ENCODE measurements at regions not wholly inside any gene's neighbourhood (a gene's known extent, or its start where the extent isn't known, plus 50 kb on each side); places are given as distances from the start of the nearest gene placed in this dataset.
"Not testable (repeated sequence)": the region's sequence is repeated elsewhere in the genome, so short reads cannot be mapped to it uniquely, and the experiment has no call there.

DNA sequence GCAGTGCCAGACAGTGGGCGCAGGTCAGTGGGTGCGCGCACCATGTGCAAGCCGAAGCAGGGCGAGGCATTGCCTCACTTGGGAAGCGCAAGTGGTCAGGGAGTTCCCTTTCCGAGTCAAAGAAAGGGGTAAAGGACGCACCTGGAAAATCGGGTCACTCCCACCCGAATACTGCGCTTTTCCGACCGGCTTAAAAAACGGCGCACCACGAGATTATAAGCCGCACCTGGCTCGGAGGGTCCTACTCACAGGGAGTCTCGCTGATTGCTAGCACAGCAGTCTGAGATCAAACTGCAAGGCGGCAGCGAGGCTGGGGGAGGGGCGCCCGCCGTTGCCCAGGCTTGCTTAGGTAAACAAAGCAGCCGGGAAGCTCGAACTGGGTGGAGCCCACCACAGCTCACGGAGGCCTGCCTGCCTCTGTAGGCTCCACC lies 77.9 kb downstream of the NR4A2 start:
- H3K4me3 ChIP-seq (ENCODE audit: low read depth, low read length); DNase-seq (ENCODE audit: extremely low spot score); H3K4me1 ChIP-seq (ENCODE audit: insufficient read depth); H3K27ac ChIP-seq (ENCODE audit: low read depth); H3K36me3 ChIP-seq (ENCODE audit: insufficient read depth): not testable (repeated sequence)
- 59% methylated on average over 27 of the region's 27 CpGs for WGBS

DNA sequence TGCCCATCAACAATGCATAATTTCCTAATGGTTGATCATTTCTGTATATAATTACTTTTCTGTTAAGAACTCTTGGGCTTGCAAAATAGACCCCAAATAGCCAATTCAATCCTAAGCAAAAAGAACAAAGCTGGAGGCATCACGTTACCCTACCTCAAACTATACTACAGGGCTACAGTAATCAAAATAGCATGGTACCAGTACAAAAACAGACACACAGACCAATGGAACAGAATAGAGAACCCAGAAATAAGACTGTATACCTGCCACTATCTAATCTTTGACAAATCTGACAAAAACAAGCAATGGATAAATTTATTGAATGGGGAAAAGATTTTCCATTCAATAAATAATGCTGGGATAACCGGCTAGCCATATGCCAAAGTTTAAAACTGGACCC lies 78.8 kb downstream of the NR4A2 start:
- no peak for DNase-seq (ENCODE audit: extremely low spot score)
- no peak overlapping the region for H3K4me3 ChIP-seq (ENCODE audit: low read depth, low read length)
- 74% methylated on average over 2 of the region's 2 CpGs for WGBS
- no peak overlapping the region for H3K27ac ChIP-seq (ENCODE audit: low read depth)
- H3K36me3 ChIP-seq (ENCODE audit: insufficient read depth) = no peaks in the 10 kb centered on the region
- no peaks in the 10 kb centered on the region for H3K4me1 ChIP-seq (ENCODE audit: insufficient read depth)

DNA sequence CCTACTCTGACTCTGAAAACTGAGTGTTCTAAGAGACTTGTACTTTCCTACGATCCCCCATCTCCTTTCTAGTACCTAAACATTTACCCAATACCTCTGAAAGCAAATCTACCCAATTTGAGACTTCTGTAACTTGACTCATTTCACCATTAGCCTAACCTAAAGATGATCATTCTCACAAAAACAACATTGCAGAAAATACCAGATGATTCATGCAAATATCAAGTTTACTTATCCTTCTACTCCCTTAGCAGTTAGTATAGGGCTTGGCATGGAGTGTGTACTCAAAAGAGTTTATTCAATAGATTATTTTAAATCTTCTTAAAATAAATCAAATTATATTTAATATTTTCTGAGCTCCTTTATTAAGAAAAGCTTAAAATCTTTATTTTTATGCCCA lies 89.6 kb downstream of the NR4A2 start:
- H3K27ac ChIP-seq (ENCODE audit: low read depth) = no peak overlapping the region

DNA sequence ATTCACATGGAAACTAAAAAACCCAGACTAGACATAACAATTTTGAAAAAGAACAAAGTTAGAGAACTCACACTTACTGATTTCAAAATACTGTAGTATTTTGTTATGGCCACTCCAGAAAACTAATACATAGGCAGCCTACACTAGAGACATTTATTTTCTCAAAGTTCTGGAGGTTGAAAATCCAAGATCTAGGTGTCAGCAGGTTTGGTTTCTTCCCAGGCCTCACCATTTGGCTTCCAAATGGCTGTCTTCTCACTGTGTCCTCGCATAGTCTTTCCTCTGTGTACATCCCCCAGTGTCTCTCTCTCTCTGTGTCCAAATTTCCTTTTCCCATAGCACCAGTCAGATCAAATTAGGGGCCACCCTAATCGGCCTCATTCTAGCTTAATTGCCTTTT lies 95.0 kb downstream of the NR4A2 start:
- Histone ChIP-seq H3K4me3 (ENCODE audit: low read depth, low read length) (no peak overlapping the region), H3K36me3 (ENCODE audit: insufficient read depth) (no peaks in the 10 kb centered on the region), H3K27ac (ENCODE audit: low read depth) (no peak overlapping the region), H3K4me1 (ENCODE audit: insufficient read depth) (no peaks in the 10 kb centered on the region)
- WGBS = 66% methylated on average over 2 of the region's 2 CpGs
- DNase-seq (ENCODE audit: extremely low spot score) = no peak

More for the DNA sequence above, 89.6 kb downstream of the NR4A2 start:
- no peaks in the 10 kb centered on the region for H3K36me3 ChIP-seq (ENCODE audit: insufficient read depth)
- whole genome bisulfite sequencing = 65% methylated on average over 1 of the region's 1 CpG
- DNase-seq (ENCODE audit: extremely low spot score) = no peak
- H3K4me3 ChIP-seq (ENCODE audit: low read depth, low read length) = no peak overlapping the region
- H3K4me1 ChIP-seq (ENCODE audit: insufficient read depth) = no peaks in the 10 kb centered on the region

DNA sequence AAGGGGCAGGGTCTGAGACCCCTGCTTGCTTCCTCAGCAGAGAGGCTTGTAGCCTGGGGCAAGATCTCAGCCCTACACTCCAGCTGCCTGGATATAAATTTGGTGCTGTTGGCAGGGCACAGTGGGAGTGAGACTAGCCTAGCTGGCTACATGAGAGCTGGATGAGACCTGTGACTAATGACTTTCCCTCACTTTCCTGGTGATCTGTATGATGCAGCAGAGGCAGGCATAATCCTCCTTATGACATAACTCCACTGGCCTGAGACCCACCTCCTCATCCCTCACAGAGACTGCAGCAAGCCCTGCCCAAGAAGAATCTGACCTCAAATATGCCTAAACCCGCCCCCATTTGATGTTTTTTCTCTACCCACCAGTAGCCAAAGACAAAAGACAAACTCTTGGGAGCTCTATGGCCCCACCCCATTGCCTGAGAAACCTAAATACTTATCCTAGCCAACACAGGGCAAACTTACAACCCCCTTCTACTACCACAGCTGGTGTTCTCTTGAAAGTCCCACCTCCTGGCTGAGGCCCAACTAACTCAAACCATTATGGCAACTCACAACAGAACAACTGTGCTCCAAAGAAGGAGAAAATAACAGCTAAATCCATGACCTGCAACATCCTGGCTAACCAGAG lies 102.7 kb downstream of the NR4A2 start:
- DNase-seq (ENCODE audit: extremely low spot score) = no peak
- H3K27ac ChIP-seq (ENCODE audit: low read depth) = no peak overlapping the region
- 49% methylated on average over 1 of the region's 1 CpG for WGBS
- H3K4me1 ChIP-seq (ENCODE audit: insufficient read depth) = no peaks in the 10 kb centered on the region
- no peak overlapping the region for H3K4me3 ChIP-seq (ENCODE audit: low read depth, low read length)
- no peaks in the 10 kb centered on the region for H3K36me3 ChIP-seq (ENCODE audit: insufficient read depth)

DNA sequence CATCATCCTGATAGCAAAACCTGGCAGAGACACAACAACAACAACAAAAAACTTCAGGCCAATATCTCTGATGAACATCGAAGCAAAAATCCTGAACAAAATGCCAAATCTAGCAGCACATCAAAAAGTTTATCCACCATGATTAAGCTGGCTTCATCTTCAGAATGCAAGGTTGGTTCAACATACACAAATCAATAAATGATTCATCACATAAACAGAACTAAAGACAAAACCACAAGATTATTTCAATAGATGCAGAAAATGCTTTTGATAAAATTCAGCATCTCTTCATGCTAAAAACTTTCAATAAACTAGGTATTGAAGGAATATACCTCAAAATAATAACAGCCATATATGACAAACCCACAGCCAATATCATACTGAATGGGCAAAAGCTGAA lies 109.2 kb downstream of the NR4A2 start:
- H3K36me3 ChIP-seq (ENCODE audit: insufficient read depth); H3K4me1 ChIP-seq (ENCODE audit: insufficient read depth); DNase-seq (ENCODE audit: extremely low spot score); H3K27ac ChIP-seq (ENCODE audit: low read depth); H3K4me3 ChIP-seq (ENCODE audit: low read depth, low read length): not testable (repeated sequence)
- 65% methylated on average over 1 of the region's 1 CpG for WGBS

DNA sequence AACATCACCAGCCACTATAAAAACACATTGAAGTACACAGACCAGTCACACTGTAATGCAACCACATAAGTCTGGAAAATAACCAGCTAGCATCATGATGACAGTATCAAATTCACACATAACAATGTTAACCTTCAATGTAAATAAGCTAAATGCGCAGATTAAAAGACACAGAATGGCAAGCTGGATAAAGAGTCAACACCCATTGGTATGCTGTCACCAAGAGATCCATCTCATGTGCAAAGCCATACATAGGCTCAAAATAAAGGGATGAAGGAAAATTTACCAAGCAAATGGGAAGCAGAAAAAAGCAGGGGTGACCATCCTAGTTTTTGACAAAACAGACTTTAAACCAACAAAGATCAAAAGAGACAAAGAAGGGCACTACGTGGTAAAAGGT lies 110.8 kb downstream of the NR4A2 start:
- H3K36me3 ChIP-seq (ENCODE audit: insufficient read depth) = no peaks in the 10 kb centered on the region
- DNase-seq (ENCODE audit: extremely low spot score) = no peak
- 74% methylated on average over 2 of the region's 2 CpGs for WGBS
- H3K27ac ChIP-seq (ENCODE audit: low read depth) = no peak overlapping the region
- H3K4me1 ChIP-seq (ENCODE audit: insufficient read depth) = no peaks in the 10 kb centered on the region
- H3K4me3 ChIP-seq (ENCODE audit: low read depth, low read length) = no peak overlapping the region

DNA sequence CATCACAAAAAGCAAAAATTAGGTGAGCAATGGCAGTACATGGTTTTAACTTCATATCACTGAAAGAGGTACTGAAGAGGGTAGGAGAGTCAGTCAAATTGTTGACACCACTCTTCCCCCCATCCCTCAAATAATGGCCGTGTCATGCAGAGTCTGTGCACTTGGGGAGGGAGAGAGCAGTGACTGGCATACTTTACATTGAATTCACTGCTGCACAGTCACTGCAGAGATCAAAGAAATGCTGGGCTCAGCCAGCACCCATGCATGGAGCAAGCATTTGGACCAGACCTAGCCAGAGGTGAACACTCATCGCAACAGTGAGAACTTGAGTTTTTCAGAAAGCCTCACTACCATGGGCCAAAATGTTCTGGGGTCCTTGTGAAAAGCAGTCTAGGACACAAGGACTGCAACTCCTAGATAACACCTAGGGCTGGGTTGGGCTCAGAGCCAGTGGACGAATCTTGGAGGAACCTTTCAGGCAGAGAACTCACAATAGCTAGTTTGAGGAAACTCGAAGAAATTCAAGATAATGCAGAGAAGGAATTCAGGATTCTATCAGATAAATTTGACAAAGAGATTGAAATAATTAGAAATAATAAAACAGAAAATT lies 112.9 kb downstream of the NR4A2 start:
- no peaks in the 10 kb centered on the region for H3K36me3 ChIP-seq (ENCODE audit: insufficient read depth)
- no peaks in the 10 kb centered on the region for H3K4me1 ChIP-seq (ENCODE audit: insufficient read depth)
- no peak overlapping the region for H3K27ac ChIP-seq (ENCODE audit: low read depth)
- H3K4me3 ChIP-seq (ENCODE audit: low read depth, low read length) = no peak overlapping the region
- no peak for DNase-seq (ENCODE audit: extremely low spot score)
- WGBS = 80% methylated on average over 4 of the region's 4 CpGs

DNA sequence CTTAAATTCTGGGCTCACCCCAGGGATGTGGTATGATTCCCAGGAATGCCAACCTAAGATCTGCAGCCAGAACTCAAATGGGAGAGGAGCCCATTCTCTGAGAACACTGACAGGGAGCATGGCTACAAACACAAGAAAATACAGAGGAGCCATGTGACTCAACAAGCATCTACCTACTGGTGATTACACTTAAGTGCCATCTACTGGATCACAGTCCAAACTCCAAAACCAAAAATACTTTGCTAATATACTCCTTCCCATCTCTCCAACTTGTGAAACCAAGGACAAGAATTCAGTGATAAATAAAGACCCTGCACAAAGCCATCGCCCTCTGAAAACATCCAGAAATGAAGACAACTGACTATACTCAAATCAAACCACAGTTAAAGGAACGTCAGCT lies 116.9 kb downstream of the NR4A2 start:
- Histone ChIP-seq H3K4me3 (ENCODE audit: low read depth, low read length) (no peak overlapping the region), H3K4me1 (ENCODE audit: insufficient read depth) (no peaks in the 10 kb centered on the region), H3K36me3 (ENCODE audit: insufficient read depth) (no peaks in the 10 kb centered on the region), H3K27ac (ENCODE audit: low read depth) (no peak overlapping the region)
- DNase-seq (ENCODE audit: extremely low spot score) = no peak
- WGBS = 51% methylated on average over 2 of the region's 2 CpGs

DNA sequence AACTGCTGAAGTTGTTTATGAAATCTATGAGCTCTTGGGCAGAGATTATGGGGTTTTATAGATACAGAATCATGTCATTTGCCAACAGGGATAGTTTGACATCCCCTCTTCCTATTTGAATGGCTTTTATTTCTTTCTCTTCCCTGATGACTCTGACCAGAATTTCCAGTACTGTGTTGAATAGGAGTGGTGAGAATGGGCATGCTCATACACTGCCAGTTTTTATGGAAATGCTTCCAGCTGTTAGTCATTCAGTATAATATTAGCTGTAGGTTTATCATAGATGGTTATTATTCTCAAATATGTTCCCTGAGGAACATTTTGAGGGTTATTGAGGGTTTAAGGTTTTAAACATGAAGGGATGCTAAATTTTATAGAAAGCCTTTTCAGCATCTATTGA lies 121.2 kb downstream of the NR4A2 start:
- Histone ChIP-seq H3K36me3 (ENCODE audit: insufficient read depth) (no peaks in the 10 kb centered on the region), H3K4me1 (ENCODE audit: insufficient read depth) (no peaks in the 10 kb centered on the region), H3K4me3 (ENCODE audit: low read depth, low read length) (no peak overlapping the region), H3K27ac (ENCODE audit: low read depth) (no peak overlapping the region)
- no peak for DNase-seq (ENCODE audit: extremely low spot score)

DNA sequence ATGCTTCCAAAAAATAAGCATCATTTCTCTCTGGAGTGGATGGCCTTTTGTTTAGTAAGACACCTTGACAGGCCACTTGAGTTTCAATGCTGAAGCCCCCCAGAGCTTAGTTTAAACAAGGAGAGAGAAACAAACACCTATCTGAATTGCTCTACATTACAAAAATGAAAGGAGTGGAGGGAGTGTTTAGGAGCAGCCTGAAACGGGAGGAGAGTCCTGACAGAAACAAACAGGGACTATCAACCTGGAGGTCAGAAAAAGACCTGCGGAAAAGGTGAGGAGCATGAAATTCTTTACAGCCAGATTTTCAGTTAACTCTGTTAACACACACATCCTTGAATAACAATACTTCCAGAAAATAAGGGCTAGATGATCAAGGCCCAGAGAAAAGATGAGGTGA lies 126.2 kb downstream of the NR4A2 start:
- H3K4me1 ChIP-seq (ENCODE audit: insufficient read depth) = no peaks in the 10 kb centered on the region
- DNase-seq (ENCODE audit: extremely low spot score) = no peak
- no peak overlapping the region for H3K4me3 ChIP-seq (ENCODE audit: low read depth, low read length)
- WGBS = 33% methylated on average over 2 of the region's 2 CpGs
- H3K36me3 ChIP-seq (ENCODE audit: insufficient read depth) = no peaks in the 10 kb centered on the region
- no peak overlapping the region for H3K27ac ChIP-seq (ENCODE audit: low read depth)

DNA sequence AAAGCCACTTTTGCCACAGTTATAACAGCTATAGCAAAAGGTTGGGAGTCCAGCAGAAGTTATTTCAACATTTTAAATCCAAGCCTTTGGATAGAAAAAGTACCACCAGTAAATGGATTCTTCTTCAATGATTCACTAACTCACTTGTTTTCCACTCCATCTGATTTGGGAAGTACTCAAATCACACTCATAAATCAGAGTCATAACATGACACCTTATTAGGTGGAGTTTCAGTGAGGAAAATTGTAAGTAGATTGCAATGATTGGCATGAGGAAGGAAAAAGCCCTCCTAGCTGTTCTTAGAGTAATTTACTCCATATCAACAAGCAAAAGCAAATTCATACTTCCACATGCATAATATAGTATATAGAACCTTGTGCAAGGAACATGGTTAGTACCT lies 132.9 kb downstream of the NR4A2 start:
- H3K4me3 ChIP-seq (ENCODE audit: low read depth, low read length) = no peak overlapping the region
- no peak overlapping the region for H3K27ac ChIP-seq (ENCODE audit: low read depth)
- no peaks in the 10 kb centered on the region for H3K4me1 ChIP-seq (ENCODE audit: insufficient read depth)
- H3K36me3 ChIP-seq (ENCODE audit: insufficient read depth) = no peaks in the 10 kb centered on the region
- DNase-seq (ENCODE audit: extremely low spot score) = no peak

DNA sequence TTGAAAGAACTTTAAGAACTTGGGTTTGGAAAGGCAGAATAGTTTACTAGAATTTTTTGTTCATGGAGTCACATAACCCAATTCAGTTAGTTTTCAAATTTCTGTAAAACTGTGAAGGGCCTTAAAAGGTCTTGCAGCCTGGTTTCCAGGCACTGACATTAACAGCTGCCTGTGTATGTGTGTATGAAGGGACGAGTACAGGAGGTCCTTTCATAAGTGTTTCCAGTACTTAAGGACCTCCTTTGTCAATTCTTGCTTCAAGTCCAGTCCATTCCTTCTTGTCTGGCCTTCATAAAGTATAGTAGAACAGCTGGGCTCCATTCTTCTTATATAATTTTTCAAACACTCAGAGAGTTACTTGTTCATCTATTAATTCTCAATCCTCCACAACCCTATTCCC lies 136.5 kb downstream of the NR4A2 start:
- no peak for DNase-seq (ENCODE audit: extremely low spot score)
- Histone ChIP-seq H3K4me3 (ENCODE audit: low read depth, low read length) (no peak overlapping the region), H3K36me3 (ENCODE audit: insufficient read depth) (no peaks in the 10 kb centered on the region), H3K4me1 (ENCODE audit: insufficient read depth) (no peaks in the 10 kb centered on the region), H3K27ac (ENCODE audit: low read depth) (no peak overlapping the region)
- 65% methylated on average over 1 of the region's 1 CpG for whole genome bisulfite sequencing

DNA sequence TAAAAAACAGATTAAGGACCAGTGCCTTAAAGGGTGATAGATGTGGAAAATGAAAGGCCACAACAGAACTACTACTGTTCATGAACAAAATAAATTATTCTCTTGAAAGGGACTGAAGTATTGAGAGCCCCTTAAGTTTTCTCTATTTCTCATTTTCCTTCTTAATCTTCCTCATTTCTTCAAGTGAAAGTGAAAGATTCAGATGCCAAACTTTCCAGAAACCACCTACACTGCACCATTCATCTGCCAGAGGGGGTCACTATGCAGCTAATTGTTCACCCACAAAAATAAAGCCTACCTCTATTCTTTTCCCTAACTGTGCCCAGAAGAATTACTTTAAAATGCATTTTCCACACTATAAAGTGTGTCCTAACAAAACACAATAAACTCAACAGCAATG lies 140.1 kb downstream of the NR4A2 start:
- DNase-seq (ENCODE audit: extremely low spot score) = no peak
- Histone ChIP-seq H3K36me3 (ENCODE audit: insufficient read depth) (no peaks in the 10 kb centered on the region), H3K27ac (ENCODE audit: low read depth) (no peak overlapping the region), H3K4me1 (ENCODE audit: insufficient read depth) (no peaks in the 10 kb centered on the region), H3K4me3 (ENCODE audit: low read depth, low read length) (no peak overlapping the region)

DNA sequence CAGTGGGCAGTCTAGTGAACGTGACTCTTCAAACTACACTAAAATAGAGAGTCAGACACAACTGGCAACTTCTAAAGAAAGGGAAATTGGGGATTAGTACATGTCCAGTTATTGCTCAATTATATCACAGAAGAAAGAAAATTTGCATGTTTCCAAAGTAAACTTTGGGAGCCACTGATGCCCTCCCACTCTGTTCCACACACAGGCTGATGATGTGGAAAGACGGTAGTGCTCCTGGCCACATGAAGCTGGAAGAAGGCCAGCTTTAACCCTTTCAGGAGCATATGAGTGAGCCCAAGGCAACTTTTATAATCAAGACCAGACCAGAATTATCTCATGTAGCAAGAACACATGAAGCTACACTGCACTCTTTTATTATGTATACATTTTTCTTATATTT lies 141.0 kb downstream of the NR4A2 start:
- DNase-seq (ENCODE audit: extremely low spot score) = no peak
- H3K36me3 ChIP-seq (ENCODE audit: insufficient read depth) = no peaks in the 10 kb centered on the region
- WGBS = 13% methylated on average over 2 of the region's 2 CpGs
- no peaks in the 10 kb centered on the region for H3K4me1 ChIP-seq (ENCODE audit: insufficient read depth)
- no peak overlapping the region for H3K27ac ChIP-seq (ENCODE audit: low read depth)
- no peak overlapping the region for H3K4me3 ChIP-seq (ENCODE audit: low read depth, low read length)
